Peyer's patch (tissue), 4 donors: ENCODE measurements at regions not wholly inside any gene's neighbourhood (a gene's known extent, or its start where the extent isn't known, plus 50 kb on each side); places are given as distances from the start of the nearest gene placed in this dataset.

Source experiments
- CTCF ChIP-seq, 6 experiments: fragments of 450-650 bp in 4 of 6; fragments of 200-600 bp in 2 of 6; sonication (generic) in 1 of 6; IDR thresholded peaks; one replicate each; pipeline ENCODE4 v1.5.1; 2017 to 2019; ENCODE audit warnings: antibody characterized with exemption in 6 of 6, mild to moderate bottlenecking in 3 of 6, moderate library complexity in 1 of 6
- POLR2A ChIP-seq, 2 donors: fragments of 450-650 bp; IDR thresholded peaks; one replicate each; pipeline ENCODE4 v1.5.1; 2017; ENCODE audit warnings: antibody characterized with exemption in 2 of 2, mild to moderate bottlenecking in 2 of 2, moderate library complexity in 2 of 2

- no peak for TF ChIP-seq CTCF (IDR thresholded peaks at IDR 0.05)
- no peak for TF ChIP-seq POLR2A (IDR thresholded peaks at IDR 0.05)
Observed at GRCh38 chr12:65731771-65732170, 92.5 kb upstream of the HMGA2 start.
